ENCODE measurements at regions not wholly inside any gene's neighbourhood (a gene's known extent, or its start where the extent isn't known, plus 50 kb on each side); places are given as distances from the start of the nearest gene placed in this dataset.

- no peak for DNase-seq
Observed at GRCh38 chr12:28939427-28939826, 209.7 kb upstream of the FAR2 start.

DNA sequence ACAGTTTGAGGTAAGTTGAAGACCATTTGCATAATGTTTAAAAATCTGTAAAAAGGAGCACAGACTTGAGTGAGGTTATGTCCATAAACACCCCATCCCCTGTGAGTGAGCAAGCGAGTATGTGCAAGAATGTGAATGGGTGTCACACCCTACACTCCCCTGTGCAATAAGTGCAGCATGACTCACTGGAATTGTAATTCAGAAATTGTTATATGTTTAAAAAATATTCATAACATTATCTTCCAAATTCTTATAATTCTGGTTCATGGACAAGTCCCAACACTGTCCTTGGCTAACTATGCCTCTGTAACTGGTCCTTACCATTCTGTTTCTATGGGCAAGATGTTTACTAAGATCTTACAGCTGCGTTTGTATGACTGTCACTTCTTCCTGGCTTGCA is 207.8 kb upstream of the FAR2 start:
- no peak for DNase-seq

GRCh38 chr12:28946361-28946760 is 202.7 kb upstream of the FAR2 start:
- DNase-seq: no peak

- no peak for DNase-seq
Observed at GRCh38 chr12:28948685-28949084, 200.4 kb upstream of the FAR2 start.

DNA sequence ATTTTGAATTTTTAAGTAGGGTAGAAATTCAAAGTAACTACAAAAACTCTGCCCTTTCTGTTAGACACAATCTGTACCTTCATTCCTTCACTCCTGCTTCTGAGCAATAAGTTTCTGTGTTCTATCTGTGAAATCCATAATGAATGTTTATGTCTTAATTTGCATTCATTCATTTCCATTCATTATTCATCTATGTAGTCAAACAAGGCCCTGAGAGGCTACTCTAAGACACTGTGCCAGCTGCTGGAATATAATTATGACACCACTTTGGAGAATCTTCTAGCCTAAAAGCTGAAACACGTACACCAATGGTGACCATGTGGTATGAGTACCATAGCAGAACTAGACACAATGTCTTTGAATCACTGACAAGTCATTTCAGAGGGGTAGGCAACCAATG is 199.9 kb upstream of the FAR2 start:
- DNase-seq: no peak

DNA sequence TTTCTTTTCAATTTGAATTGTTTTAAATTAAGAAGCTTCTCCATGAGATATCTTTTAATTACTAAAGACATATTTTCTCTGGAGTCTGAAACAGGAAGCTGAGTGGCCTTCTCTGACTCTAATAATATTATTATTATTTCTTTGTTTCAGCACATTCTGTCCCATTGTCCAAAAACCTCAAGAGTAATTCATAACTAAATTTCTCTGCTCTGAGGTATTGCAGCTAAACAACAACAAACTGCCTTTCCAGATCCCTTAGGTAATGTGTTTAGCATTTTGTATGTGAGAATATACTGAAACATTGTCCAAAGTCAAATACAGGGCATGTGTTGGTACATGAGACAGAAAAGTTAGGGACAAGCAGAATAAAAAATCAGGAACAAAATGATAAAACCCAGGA is 199.0 kb upstream of the FAR2 start:
- no peak for DNase-seq

GRCh38 chr12:28951935-28952334 is 197.1 kb upstream of the FAR2 start:
- no peak for DNase-seq

- no peak for DNase-seq
Observed at GRCh38 chr12:28954333-28954732, 194.7 kb upstream of the FAR2 start.

DNA sequence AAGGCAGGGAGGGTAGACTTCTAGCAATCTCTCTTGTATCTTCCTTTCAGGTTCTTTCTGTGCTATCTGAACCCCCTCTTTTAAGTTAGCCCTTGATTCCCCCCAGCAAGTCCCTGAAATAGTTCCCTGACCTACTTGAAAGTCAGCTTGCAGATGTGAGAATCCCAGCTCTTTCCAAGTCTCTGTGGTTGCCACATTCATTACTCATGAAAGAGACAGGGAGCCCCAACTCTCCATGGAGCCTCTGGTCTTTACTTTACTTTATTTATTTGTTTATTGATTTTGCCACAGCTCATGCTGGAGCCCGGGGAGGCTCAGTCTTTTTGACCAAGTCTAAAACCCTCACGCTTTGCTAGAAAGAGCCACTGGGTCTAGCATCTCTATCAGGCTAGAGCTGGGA is 193.6 kb upstream of the FAR2 start:
- no peak for DNase-seq

GRCh38 chr12:28955931-28956330 is 193.1 kb upstream of the FAR2 start:
- DNase-seq: no peak

DNA sequence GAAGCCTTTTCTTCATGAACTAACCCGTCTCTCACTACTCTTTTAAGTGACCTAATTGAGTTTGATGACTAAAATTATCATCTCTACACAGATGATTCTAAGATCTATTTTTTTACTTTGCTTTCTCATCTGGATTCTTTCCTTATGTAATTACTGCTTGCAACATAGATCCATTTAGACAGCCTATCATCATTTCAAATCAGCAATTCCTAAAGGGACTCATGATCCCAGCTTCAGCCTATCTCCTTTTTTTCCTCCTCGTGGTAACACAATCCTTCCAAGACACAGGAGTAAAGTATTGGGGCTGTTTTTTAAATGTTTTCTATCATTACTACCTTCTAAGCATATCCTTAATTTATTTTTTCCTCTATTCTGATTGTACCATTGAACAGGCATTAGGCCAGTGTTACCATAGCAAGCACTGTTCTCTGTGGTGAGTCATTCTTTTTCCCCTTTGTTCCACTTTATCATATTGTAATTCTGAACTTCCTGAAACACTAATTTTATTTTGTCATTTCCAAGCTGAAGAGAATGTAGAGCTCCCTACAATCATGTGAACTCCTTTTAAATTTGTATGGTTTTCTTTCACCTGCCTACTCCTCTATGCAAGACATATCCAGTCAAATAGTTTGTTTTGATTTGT is 190.4 kb upstream of the FAR2 start:
- no peak for DNase-seq

DNA sequence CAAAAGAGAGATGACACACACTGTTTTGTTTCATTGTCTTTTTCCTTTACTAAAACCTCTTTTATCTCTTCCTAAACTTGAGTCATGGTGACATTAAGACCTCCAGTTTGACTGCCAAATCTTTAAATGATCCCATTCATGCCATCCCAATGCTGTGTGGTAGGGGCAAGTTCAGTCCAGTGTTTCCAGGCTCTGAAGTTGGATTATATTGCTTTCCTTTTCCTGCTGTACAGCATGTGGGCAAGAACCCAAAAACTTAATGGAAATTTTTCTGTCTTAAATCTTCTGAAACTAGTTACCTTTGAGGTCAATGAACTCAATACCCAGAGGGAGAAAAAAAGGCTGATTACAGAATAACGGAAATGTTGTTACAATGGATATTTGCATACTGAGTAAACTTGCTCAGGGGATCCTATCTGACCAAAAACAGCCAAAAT is 187.1 kb upstream of the FAR2 start:
- DNase-seq: no peak

DNA sequence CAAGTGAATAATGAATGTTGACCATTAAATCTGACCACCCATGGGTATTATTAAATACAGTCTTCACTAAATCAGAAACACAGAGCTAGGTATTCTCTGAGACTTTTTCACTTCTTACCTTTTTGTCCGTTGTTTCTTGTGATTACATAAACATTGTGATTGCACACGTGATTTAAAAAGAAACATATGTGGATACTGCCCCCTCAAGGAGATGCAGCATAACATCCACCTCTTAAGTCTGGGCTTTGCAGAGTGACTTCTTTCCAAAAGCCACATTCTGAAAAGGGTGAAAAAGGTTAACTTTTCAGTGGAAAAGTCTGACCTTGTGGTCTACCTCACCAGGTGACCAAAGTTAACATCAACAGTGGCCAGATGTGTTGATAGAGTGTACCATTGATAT is 185.5 kb upstream of the FAR2 start:
- no peak for DNase-seq

- DNase-seq: no peak
Observed at GRCh38 chr12:28966046-28966780, 182.9 kb upstream of the FAR2 start.

DNA sequence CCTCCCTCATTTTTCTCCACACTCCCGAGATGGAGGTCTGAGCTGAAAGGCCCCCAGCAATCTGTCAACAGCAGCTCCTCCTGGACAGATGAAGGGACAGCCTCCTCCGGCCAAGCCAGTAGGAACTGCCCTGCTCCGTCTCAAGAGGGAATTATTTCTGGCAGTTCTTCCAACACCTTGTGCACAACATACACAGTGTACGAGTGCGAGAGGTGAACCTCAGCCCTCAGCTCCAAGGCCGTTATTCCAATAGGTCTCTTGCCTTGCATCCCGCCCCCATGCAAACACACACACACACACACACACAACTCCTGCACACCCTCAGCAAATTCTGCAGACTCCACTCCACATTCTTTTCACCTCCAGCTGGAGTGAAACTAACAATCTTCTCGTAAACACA is 181.7 kb upstream of the FAR2 start:
- DNase-seq: no peak

- DNase-seq: no peak
Observed at GRCh38 chr12:28973491-28973890, 175.6 kb upstream of the FAR2 start.

GRCh38 chr12:28974166-28974565 is 174.9 kb upstream of the FAR2 start:
- no peak for DNase-seq

DNA sequence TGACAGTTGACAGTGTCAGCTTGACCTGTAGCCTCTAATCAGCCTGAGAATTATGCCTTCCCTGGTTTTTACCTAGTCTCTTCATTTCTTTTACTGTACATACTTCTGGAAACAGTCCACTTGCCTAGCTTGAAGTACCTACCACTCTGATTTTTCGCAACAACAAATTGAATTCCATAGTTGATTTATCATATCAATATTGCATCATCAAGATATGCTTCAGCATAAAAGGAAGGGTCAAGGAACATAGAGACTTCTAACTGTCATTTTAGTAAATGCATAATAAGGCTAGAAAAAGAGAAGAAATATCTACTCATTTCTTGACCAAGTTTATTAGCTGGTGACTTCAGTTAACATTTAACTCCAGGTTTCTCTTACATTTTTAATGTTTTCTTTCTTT is 174.2 kb upstream of the FAR2 start:
- no peak for DNase-seq

GRCh38 chr12:28975564-28976340 is 173.3 kb upstream of the FAR2 start:
- no peak for DNase-seq

GRCh38 chr12:28980436-28980835 is 168.6 kb upstream of the FAR2 start:
- no peak for DNase-seq

GRCh38 chr12:28987538-28988324 is 161.3 kb upstream of the FAR2 start:
- no peak for DNase-seq

DNA sequence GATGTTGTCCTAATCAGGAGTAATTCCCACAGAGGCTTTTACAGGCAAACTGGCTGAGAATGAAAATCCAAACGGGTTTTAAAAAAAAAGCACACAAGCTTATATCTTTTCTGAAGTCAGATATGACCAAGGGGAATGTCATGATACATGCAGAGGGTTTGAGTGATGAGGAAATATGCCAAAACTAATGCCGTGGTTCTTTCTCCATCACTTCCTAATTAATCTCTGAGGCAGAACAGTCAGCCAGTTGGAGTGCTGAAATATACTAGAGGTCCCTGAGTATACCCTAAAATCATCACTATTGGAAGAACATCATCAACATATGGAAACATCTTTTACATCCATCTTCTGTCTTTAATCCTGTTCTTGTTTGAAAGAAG is 160.8 kb upstream of the FAR2 start:
- no peak for DNase-seq

- DNase-seq: no peak
Observed at GRCh38 chr12:28991626-28992025, 157.5 kb upstream of the FAR2 start.

Measured in right kidney (tissue), 1 donor.